NOMO-1 (cell line): ENCODE measurements at regions not wholly inside any gene's neighbourhood (a gene's known extent, or its start where the extent isn't known, plus 50 kb on each side); places are given as distances from the start of the nearest gene placed in this dataset.

ENCODE experiments used
- DNase-seq, 2 experiments: peaks; one replicate each; lab custom pipeline; 2025; ENCODE audit not compliant: unreplicated experiment in 2 of 2; lab: John Stamatoyannopoulos, UW

DNA sequence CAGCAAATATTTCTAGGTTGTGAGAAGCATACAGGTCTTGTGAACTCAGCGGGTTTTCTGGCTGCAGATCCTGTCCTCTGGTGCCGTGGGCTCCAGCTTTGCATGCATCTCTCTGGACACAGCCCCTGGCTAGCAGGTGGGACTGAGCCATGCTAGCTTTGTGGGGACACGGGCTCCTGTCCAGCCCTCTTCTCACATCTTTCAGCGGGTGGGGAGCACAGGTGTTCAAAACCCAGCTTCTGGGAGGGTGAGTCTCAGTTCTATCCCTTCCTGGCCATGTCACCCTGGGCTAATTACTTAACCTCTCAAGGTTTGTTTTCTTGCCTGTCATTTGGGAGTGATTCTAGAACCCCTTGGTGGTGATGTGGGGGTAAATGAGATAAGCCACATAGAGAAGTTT is 162.3 kb downstream of the ICE1 start:
- DNase-seq = no peak

DNA sequence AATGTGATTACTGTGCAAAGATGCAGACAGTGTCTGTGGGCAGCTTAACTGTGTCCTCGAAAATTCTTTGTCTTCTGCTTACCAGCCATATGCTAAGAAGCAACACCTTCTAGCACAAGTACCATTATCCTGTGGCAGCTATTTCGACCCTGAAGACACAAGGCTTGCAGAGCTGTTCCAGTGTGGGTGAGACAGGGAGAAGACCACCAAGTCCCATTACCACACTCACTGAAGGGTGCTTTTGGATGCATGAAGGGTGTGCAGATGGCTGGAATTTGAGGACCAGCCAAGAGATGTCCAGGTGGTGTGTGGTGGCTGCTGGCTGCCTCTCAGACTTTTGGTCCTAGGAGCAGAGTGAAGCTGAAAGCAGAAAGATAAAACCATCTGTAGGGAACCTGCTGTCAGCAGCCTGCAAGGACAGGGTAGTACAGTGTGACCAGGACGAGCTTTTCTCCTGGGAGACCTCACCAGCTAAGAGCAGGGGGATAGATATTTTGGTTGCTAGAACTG is 161.8 kb downstream of the ICE1 start:
- DNase-seq = no peak

DNA sequence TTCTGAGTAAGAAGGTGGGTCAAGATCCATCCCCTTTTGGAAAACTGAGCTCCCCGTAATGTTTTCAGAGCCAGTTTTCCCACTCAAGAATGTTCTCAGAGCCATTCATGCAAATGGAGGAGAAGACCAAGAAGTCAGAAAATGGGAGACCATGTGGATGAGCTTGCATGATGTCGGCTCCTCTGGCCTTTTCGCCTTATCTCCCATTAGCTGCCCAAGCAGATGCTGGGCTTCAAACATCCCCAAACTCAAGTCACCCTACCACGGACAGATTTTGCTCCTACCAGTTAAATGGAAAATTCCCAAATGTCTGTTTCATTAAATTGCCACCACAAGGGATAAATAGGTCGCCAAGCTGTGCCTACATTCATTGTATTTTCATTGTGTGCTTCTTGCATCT is 161.4 kb downstream of the ICE1 start:
- no peak for DNase-seq

DNA sequence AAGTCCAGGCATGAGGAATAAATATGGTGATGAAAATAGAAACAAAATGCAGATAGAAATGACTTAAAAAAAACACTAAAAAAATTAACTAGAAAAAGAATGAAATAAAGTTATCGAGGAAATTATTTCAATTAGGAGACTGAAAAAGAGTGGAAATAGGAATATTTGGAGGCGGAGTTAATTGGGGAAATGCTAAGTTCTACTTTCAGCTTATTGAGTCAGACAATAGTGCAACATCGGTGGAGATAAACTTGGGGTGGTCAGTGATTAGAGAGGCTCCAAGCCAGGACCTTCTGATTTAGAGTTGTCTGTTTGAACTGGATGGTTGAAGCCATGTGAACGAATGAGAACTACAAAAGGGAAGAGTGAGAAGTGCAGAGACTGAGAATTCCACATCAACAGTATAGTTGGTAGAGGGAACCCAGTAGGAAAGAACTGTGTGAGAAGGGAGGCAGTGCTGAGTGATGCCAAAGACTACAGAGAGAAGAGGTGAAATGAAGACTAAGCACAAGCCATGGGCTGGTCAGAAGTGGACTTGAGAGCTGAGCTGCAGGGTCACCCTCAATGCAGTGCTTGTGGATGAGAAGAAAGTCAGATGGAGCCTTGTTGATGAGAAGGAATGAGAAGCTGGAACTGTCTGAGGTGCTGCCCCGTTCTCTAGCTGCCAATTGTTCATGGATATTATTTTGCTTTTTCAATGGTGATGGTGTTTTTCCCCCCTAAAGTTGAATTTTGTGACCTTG is 160.7 kb downstream of the ICE1 start:
- no peak for DNase-seq

DNA sequence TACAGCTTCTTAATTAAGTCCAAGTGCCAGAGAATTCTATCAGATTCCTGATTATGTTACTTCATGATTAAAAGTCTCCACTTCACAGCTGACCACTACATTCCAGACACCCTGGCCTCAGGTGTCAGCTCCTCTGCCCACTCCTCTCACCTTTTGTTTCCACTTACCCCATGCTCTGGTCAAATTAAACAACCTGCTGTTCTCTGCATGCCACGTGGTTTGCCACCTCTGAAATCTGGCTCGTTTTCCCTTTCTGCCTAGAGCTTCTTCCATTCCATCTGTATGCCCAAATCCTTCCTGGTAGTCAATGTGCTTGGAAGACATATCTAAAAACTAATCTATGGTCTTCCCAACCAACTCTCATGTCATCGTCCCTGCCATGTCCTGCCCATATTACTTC is 158.6 kb downstream of the ICE1 start:
- DNase-seq = no peak

DNA sequence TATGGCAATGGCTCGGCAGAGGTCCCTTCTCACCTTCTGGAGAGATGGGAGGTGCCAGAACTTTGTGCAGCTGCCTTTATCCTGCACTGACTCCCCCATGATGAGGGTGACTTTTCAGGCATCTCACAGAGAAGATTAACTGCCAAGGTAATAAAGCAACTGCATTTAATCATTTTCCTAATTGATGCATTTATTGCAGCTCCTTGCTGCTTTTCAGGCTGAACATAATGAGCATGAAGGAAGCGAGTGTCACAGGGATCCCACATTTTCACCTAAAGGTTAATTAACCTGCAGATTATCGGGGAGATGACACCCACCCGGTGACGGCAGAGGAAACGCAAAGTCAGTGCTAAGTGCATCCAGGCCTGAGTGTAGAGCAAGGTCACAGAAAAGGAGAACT is 154.3 kb downstream of the ICE1 start:
- DNase-seq = no peak

DNA sequence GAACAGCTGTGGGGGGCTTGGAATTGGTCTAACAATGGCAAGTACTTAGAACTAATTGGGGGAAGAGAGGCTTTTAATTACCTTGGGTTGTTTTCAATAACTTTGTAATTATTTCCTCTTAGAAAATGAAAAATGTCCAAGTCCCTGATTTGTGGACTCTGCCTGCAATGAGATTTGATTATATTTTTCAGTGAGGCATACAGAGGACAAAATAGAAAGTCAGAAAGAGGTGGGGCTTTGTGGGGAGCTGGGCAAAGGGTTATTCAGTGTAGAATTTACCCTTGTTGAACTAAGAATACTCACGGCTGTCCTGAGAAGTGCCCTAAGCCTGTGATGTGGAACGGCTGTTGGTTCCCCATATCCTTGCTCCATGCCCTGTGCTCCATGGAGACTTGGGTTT is 153.0 kb downstream of the ICE1 start:
- DNase-seq = no peak

DNA sequence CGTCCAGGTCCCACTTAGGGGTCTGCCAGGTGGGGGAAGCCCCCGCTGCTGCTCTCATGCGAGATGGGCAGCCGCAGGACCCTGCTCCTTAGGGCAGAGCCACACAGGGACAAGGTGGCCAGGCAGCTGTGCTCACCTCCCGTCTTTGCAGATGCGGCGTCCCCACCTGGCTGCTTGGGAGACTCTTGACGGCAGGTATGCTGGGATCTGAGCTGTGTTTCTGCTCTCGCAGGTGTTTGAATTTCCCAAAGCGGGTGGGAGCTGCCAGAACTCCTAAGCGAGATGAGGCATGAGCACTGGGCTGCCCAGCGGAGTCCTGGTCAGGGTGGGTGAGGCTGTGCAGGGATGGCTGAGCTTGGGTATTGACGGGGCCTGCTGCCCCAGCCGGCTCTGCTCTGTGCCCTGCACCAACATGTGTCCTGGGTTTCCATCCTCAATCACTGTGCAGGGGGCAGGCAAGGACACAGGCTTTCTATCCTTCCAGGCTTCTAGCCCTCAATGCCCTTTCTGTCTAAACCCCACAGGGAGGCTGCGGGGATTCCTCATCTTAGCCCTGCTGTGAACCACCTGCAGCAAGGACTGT is 151.4 kb downstream of the ICE1 start:
- no peak for DNase-seq

DNA sequence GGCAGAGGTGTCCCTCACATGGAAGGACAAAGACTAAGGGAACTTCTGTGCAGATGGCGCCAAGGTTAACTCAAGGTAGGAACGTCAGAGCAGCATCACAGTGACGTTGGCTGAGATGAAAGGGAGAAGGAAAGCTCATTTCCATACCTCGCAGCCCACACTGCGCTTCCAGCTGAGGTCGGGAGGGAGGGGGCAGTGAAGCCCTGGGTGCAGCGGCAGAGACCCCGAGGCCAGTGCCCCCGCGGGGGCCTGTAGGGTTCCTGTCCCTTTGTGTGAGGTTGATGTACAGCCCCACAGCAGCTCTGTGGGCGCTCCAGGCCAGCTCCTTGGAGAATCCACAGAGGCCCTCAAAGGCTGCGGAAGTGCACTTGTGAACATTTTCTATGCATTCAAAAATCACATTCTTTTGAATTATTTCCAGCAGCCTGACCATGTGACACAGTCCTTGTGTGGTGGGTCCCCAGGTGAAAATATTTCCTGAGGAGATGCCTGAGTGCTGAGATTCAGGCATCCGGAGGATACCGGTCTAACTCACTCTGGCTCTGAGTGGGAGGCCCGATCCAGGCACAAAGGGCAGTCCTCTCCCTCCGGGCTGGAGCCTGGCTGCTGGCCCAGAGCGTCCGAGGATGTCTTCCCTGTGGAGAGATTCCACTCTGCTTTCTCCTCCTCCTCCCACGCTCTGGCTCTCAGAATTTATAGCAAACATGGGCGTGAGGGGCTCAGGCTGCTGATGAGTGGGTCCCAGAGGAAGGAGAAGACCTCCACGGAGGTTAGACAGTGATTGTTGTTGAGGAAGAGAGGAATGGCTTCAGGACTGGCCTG is 150.7 kb downstream of the ICE1 start:
- DNase-seq = no peak

DNA sequence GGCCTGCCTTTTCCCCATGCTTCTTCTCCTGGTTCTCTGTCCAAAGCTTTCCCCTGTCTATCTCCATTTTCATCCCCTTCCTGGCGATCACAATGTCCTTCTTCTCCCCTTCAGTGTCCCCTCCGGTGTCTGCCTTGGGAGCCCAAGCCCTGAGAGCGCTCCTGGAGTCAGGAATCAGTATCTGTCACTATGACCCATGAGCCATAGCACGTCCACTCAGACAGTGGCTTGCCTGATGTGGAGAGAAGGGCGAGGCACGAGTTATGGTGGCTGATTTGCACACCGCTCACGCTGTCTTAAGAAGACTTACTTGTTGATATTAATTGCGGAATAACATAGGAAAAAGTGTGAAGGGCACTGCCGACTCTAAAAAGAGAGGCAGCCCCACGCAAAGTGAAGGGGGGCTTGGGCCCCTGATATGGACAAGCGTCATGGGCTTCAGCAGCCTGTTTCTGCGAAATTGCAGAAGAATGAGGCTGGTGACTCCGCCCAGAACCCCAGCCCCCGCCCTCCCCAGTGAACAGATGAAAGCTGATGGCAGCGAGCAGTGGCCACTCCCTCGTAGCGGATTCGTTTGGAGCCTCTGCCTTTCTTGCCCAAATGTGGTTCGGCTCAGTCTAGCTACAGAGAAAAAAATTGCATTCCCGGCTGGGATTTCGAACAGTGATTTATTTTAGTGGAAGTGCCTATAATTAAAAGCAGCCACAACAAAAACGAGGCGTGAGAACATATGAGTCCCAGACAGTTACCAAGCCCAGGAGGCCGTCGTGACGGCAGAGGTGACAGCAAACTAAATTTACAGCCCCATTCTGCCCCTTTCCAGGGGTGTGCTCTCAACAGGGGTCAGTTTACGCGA is 149.8 kb downstream of the ICE1 start:
- no peak for DNase-seq

DNA sequence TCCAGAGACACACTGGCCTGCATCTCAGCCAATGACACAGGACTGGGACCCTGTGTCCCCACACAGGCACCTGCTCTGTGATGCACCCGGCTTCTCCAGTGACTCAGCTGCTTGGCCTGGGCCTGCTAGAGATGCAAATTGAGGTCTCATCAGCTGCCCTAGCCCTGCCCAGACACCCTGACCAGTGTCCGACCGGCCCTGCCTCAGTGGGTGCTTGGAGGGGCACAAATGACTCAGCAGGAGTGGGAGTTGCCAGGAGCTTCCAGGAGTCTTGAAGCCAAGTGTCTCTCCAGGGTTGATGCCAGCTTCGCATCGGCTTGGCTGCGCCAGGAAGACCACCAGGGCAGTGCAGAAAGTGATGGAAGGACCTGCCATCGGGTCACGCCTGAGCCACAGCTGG is 148.2 kb downstream of the ICE1 start:
- DNase-seq = no peak

DNA sequence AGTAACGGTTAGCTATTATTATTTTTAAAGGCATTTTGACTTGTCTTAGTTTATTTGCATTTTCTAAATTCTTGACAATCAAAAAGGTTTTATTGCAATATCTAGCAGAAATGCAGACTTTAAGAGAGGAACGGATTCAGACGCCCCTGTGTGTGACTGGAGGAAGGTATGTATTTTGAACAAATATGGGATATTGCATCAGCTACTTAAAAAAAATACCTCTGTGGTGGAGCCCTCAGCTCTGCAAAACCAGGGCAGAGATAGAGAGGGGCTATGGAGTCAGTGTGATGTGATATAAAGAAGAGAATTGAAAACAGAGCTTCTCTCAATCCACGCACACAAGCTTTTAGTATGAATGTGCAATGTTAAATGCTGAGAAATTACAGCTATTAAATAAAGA is 142.4 kb downstream of the ICE1 start:
- DNase-seq = no peak

DNA sequence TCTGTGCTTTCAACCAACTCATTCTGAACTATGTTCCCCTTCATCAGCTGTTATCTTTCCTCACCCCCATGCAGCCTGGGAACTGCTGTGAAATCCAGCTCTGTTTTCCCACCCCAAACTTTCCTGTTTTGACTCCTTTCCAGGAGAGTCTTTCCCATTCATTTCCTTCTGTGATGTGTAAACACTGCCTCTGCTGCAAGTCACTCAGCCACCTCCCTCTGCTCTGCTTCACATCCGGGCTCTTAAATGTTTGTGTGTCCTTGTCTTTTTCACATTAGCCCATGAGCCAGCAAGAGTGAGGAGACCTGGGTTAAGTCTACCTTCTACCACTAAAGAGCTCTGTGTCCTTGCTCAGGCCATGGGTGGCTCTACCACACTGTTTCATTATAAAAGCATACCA is 137.5 kb downstream of the ICE1 start:
- no peak for DNase-seq

DNA sequence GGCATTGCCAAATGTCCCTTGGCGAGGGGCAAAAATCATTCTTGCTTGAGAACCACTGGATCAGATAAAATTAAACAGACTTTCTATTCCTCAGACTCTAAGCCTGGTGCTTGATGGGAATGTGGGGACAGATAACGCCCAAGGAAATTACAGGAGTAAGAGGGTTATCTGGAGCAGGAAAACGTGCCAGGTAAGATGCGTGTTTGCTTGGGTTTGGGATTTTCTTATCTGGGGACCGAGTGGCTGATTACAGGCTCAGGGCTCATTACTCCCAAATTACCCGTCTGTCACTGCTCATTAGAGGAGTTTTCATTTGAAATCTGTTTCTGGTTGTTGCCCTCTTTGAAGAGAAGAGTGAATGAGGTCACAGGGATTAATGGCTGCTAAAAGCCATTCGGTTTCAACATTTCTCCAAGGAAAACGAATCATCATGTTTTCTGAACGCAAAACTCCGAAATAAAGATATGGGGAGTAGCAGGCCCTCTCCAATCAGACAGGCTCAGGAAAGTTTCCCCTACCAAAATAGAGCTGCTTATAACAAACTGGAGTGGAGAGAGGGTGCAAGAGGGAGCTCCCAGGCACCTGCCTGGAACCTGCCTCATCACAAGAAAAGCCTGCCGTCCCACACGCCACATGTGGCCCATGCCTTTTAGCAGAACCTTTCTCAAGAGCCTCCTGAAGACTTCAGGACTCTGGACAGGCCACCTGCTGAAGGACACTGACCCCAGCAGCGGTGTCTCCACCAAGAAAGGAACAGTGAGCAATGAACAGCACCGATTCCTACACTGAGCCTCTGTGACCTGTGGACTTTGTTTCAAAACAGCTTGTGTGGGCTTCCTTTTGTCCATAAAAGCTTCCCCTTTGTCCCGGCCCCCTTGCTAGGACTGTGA is 136.4 kb downstream of the ICE1 start:
- no peak for DNase-seq

DNA sequence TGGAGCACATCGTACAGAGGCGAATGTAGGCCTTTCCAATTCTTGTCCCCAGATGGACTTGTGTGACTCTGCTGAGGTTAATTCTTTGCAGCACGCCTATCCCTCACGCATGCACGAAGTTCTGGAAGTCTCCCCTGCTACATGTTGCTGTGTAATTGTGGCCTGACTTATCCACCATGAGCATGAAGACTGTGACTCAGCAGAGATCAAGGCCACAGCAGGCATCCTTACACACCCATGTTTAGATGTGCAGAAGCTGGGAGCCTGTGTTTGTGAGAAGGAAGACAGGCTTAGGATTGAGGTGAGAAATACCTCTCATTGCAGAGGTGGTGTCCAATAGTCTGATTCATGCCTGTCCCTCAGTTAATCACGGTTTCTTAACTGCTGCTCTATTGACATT is 135.6 kb downstream of the ICE1 start:
- DNase-seq = no peak

DNA sequence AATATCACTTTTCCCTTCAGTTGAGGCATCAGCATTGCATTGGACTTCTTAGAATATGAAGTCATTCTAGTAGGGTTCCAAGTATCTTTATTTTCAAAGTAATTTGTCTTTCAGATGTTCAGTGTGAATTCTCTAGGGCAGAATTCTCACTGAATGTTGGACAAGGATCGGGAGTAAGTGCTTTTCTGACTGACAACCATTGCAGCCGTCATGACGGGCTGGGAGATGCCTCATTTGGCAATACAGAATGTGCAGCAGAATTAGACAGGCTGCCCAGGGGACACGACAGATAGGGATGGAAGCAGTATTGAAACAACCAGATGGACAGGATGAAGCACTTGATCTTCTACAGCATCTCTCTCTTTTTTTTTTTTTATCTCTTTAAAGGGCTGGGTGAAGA is 129.0 kb downstream of the ICE1 start:
- DNase-seq = no peak

DNA sequence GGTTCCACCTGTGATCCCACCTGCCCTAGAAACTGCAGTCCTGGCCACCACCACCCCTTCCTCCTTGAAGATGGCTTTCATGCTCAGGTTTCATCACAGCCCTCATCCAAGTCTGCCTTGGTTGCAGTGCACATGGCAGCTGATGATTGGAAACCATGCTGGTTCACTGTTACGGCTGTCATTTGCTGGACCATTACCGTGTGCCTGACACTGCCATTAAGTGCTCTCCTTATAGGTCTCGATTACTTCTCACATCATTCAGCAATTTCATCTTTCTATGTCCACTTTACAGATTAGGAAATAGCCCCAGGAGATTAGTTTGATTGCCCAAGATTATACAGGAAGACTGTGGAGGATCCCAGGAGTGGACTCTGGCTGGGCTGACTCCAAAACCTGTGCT is 123.9 kb downstream of the ICE1 start:
- DNase-seq = no peak

DNA sequence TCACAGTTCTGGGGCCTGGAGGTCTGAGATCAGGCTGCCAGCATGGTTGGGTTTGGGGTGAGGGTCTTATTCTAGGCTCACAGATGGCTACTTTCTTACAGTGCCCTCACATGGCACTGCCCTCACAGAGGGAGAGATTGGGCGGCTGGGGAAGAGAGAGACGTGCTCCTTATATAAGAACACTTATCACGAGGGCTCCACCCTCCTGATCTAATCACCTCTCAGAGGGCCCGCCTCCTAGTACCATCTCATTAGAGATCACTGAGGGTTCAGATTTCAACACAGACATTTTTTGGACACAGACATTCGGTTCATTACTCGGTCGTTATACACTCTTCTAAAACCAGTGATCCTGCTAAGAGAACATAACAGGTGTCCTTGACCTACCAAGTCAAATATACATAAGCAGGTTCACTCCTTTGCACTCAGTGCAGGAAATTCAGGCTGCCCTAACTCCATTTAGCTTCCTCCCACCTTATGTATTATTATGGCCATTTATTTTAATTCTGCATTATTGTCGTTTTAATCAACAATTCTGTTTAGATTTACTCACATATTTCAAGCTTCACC is 121.7 kb downstream of the ICE1 start:
- DNase-seq = no peak

DNA sequence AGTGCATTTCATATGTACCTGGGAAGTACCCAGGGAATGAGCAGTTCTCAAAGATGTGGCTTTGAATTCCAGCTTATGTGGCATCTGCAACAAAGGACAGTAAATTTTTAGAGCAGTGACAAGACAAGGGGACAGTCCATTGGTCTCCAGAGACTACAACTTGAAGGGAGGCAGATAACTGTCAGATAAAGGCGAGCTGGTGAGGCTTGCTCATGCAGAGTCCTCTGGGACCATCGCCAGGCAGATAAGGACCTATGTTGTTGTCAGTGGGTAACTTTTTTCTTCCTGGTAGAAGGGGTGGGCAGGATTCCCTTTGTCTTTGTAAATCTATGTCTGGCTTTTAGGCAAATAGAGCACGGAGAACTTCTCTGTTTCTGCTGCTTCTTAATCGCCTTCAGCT is 120.2 kb downstream of the ICE1 start:
- no peak for DNase-seq

DNA sequence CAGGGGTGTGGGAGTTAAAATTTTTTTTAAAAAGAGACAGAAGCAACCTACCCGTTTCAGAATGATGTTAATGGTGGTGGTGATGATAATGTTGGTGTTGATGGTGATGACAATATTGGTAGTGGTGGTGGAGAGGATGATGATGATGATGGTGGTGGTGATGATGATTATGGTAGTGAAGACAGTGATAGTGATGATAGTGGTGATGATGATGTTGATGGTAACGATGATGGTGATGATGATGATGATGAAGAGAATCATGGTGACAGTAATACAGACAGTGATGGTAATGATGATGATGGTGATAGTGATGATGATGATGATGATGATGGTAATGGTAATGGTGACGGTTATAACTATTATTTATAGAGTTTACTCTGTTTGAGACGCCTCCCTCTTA is 117.6 kb downstream of the ICE1 start:
- no peak for DNase-seq
